MM.1S (cell line): ENCODE measurements at regions not wholly inside any gene's neighbourhood (a gene's known extent, or its start where the extent isn't known, plus 50 kb on each side); places are given as distances from the start of the nearest gene placed in this dataset.

Source experiments
- DNase-seq: peaks from one replicate; pipeline ENCODE4 v3.0.0-alpha.2; 2015
- H2AFZ ChIP-seq: fragments of 300-600 bp; sonication (generic); 2 replicates; pipeline ENCODE4 v1.6.0; 2016; ENCODE audit warnings: antibody characterized with exemption, low read length
- H3F3A ChIP-seq: fragments of 300-600 bp; sonication (generic); 2 replicates; pipeline ENCODE4 v1.6.1; 2016; ENCODE audit warnings: mild to moderate bottlenecking, antibody characterized with exemption, low read length, moderate library complexity, mixed read lengths; ENCODE audit not compliant: insufficient read depth
- H3K27ac ChIP-seq: fragments of 300-600 bp; sonication (generic); 2 replicates; pipeline ENCODE4 v1.5.1; 2016; ENCODE audit warnings: mild to moderate bottlenecking, low read length
- H3K27me3 ChIP-seq: fragments of 300-600 bp; sonication (generic); replicated peaks from 2 replicates; pipeline ENCODE4 v1.6.0; 2016; ENCODE audit warnings: low read length; ENCODE audit not compliant: insufficient read depth
- H3K36me3 ChIP-seq: fragments of 300-600 bp; sonication (generic); replicated peaks from 2 replicates; pipeline ENCODE4 v1.6.1; 2016; ENCODE audit warnings: mild to moderate bottlenecking, low read length, mixed read lengths; ENCODE audit not compliant: insufficient read depth
- H3K4me1 ChIP-seq: fragments of 300-600 bp; sonication (generic); 2 replicates; pipeline ENCODE4 v1.6.1; 2016; ENCODE audit warnings: low read length, mixed read lengths
- H3K4me2 ChIP-seq: fragments of 300-600 bp; sonication (generic); 2 replicates; pipeline ENCODE4 v1.6.0; 2016; ENCODE audit warnings: low read depth, low read length
- H3K4me3 ChIP-seq: fragments of 300-600 bp; sonication (generic); 2 replicates; pipeline ENCODE4 v1.5.1; 2016; ENCODE audit warnings: low read length, mixed read lengths
- H3K79me2 ChIP-seq: fragments of 300-600 bp; sonication (generic); 2 replicates; pipeline ENCODE4 v1.6.1; 2016; ENCODE audit warnings: mixed run types, low read length, mixed read lengths
- H3K9ac ChIP-seq: fragments of 300-600 bp; sonication (generic); 2 replicates; pipeline ENCODE4 v1.6.1; 2016; ENCODE audit warnings: low read length, mixed read lengths
- H3K9me2 ChIP-seq: fragments of 300-600 bp; sonication (generic); replicated peaks from 2 replicates; pipeline ENCODE4 v1.6.1; 2016; ENCODE audit warnings: mild to moderate bottlenecking, low read length, mixed read lengths; ENCODE audit not compliant: insufficient read depth
- H3K9me3 ChIP-seq: fragments of 300-600 bp; sonication (generic); replicated peaks from 2 replicates; pipeline ENCODE4 v1.6.1; 2016; ENCODE audit warnings: mild to moderate bottlenecking, low read length, mixed read lengths; ENCODE audit not compliant: insufficient read depth
- H4K20me1 ChIP-seq: fragments of 300-600 bp; sonication (generic); 2 replicates; pipeline ENCODE4 v1.6.1; 2016; ENCODE audit warnings: mild to moderate bottlenecking, low read length, moderate library complexity, mixed read lengths; ENCODE audit not compliant: insufficient read depth
- CTCF ChIP-seq: fragments of 300-600 bp; sonication (generic); IDR thresholded peaks from 2 replicates; pipeline ENCODE4 v1.5.1; 2016; ENCODE audit warnings: antibody characterized with exemption, low read length, mixed read lengths
- EZH2 ChIP-seq: fragments of 300-600 bp; sonication (generic); optimal IDR thresholded peaks from 2 replicates; pipeline ENCODE3; 2017; ENCODE audit warnings: low read depth, mild to moderate bottlenecking, antibody characterized with exemption, low read length, mixed read lengths
- EZH2phosphoT487 ChIP-seq: fragments of 300-600 bp; sonication (generic); IDR thresholded peaks from 2 replicates; pipeline ENCODE4 v1.6.1; 2018; ENCODE audit warnings: antibody characterized with exemption, low read length

GRCh38 chr11:92276773-92277172, 52.2 kb downstream of the FAT3 start:
- Histone ChIP-seq H3K4me1 (no peaks in the 10 kb centered on the region), H3K27me3 (no peaks in the 10 kb centered on the region), H3K79me2 (no peaks in the 10 kb centered on the region), H3K36me3 (no peaks in the 10 kb centered on the region), H3K9ac (no peak overlapping the region), H2AFZ (no peak overlapping the region), H3K4me3 (no peak overlapping the region), H3K9me3 (no peaks in the 10 kb centered on the region), H4K20me1 (no peaks in the 10 kb centered on the region), H3F3A (no peaks in the 10 kb centered on the region), H3K4me2 (no peak overlapping the region), H3K27ac (no peak overlapping the region), H3K9me2 (no peaks in the 10 kb centered on the region)
- no peak for DNase-seq
- TF ChIP-seq EZH2phosphoT487 (no peak), EZH2 (no peak), CTCF (no peak)

GRCh38 chr11:92277871-92278270, 53.3 kb downstream of the FAT3 start:
- no peaks in the 10 kb centered on the region for H3K4me1 ChIP-seq
- no peaks in the 10 kb centered on the region for H3K9me3 ChIP-seq
- H3K27ac ChIP-seq = no peak overlapping the region

GRCh38 chr11:92278791-92279433, 54.3 kb downstream of the FAT3 start:
- Histone ChIP-seq H3K9ac (no peak overlapping the region), H3K36me3 (no peaks in the 10 kb centered on the region), H3K27ac (no peak overlapping the region), H3K27me3 (no peaks in the 10 kb centered on the region), H3K4me3 (no peak overlapping the region), H3K79me2 (no peaks in the 10 kb centered on the region), H3F3A (no peaks in the 10 kb centered on the region), H2AFZ (no peak overlapping the region), H3K9me2 (no peaks in the 10 kb centered on the region), H3K4me1 (no peaks in the 10 kb centered on the region), H3K9me3 (no peaks in the 10 kb centered on the region), H3K4me2 (no peak overlapping the region), H4K20me1 (no peaks in the 10 kb centered on the region)
- TF ChIP-seq CTCF = no peak
- TF ChIP-seq EZH2phosphoT487 = no peak
- no peak for TF ChIP-seq EZH2
- DNase-seq = no peak

More at GRCh38 chr11:92277871-92278270, 53.3 kb downstream of the FAT3 start:
- Histone ChIP-seq H3K4me3 (no peak overlapping the region), H3F3A (no peaks in the 10 kb centered on the region), H3K36me3 (no peaks in the 10 kb centered on the region), H3K9ac (no peak overlapping the region), H3K27me3 (no peaks in the 10 kb centered on the region), H3K4me2 (no peak overlapping the region), H3K9me2 (no peaks in the 10 kb centered on the region), H4K20me1 (no peaks in the 10 kb centered on the region), H3K79me2 (no peaks in the 10 kb centered on the region), H2AFZ (no peak overlapping the region)
- TF ChIP-seq EZH2 (no peak), CTCF (no peak), EZH2phosphoT487 (no peak)
- DNase-seq = no peak
